PC-9 (cell line): ENCODE measurements at regions not wholly inside any gene's neighbourhood (a gene's known extent, or its start where the extent isn't known, plus 50 kb on each side); places are given as distances from the start of the nearest gene placed in this dataset.

Experiments
- BruUV-seq: library from RNA; stranded (reverse); fragments of 400-500 nt; replicated peaks from 2 replicates; lab custom pipeline; 2021; lab: Mats Ljungman, UMichigan
- CTCF ChIA-PET: fragments of 300-600 bp; sonication (Branson Sonifier 250); formaldehyde crosslinking; loops from one replicate; lab custom pipeline; 2022; ENCODE audit warnings: antibody characterized with exemption; lab: Charles Lee
- POLR2A ChIA-PET: fragments of 300-600 bp; sonication (Branson Sonifier 250); formaldehyde crosslinking; loops from one replicate; lab custom pipeline; 2022; ENCODE audit warnings: antibody characterized with exemption; ENCODE audit not compliant: unreplicated experiment; lab: Charles Lee
- DNase-seq, 2 experiments: peaks; one replicate each; pipeline versions ENCODE4 v3.0.0 to v3.0.0-alpha.2; 2015 to 2022; ENCODE audit warnings: mixed read lengths in 1 of 2
- H2AFZ ChIP-seq: fragments of 200-600 bp; sonication (generic); 2 replicates; pipeline ENCODE4 v1.8.1; 2017; ENCODE audit warnings: antibody characterized with exemption
- H3F3A ChIP-seq: fragments of 200-600 bp; sonication (generic); 2 replicates; pipeline ENCODE4 v1.8.1; 2017; ENCODE audit warnings: antibody characterized with exemption, mild to moderate bottlenecking, low read depth; ENCODE audit not compliant: insufficient read depth
- H3K27ac ChIP-seq: fragments of 200-600 bp; sonication (generic); 2 replicates; pipeline ENCODE4 v1.6.1; 2016; ENCODE audit warnings: mixed run types
- H3K27me3 ChIP-seq: fragments of 200-600 bp; sonication (generic); 2 replicates; pipeline ENCODE4 v1.6.1; 2016; ENCODE audit warnings: low read depth, mixed run types; ENCODE audit not compliant: insufficient read depth
- H3K36me3 ChIP-seq: fragments of 200-600 bp; sonication (generic); 2 replicates; pipeline ENCODE4 v1.6.1; 2016; ENCODE audit warnings: low read depth, mixed run types
- H3K4me1 ChIP-seq: fragments of 200-600 bp; sonication (generic); replicated peaks from 2 replicates; pipeline ENCODE4 v1.6.1; 2016; ENCODE audit warnings: mixed run types; ENCODE audit not compliant: insufficient read depth
- H3K4me2 ChIP-seq: fragments of 200-600 bp; sonication (generic); 2 replicates; pipeline ENCODE4 v1.6.1; 2017; ENCODE audit warnings: mixed run types
- H3K4me3 ChIP-seq: fragments of 200-600 bp; sonication (generic); 2 replicates; pipeline ENCODE4 v1.6.1; 2016; ENCODE audit warnings: mixed run types
- H3K79me2 ChIP-seq: fragments of 200-600 bp; sonication (generic); 2 replicates; pipeline ENCODE4 v1.6.1; 2017; ENCODE audit warnings: low read depth, mixed run types
- H3K9me2 ChIP-seq: fragments of 200-600 bp; sonication (generic); 2 replicates; pipeline ENCODE4 v1.8.1; 2017; ENCODE audit warnings: mild to moderate bottlenecking; ENCODE audit not compliant: insufficient read depth
- H3K9me3 ChIP-seq: fragments of 200-600 bp; sonication (generic); 2 replicates; pipeline ENCODE4 v1.8.1; 2016; ENCODE audit warnings: low read depth; ENCODE audit not compliant: insufficient read depth
- H4K20me1 ChIP-seq: fragments of 200-600 bp; sonication (generic); 2 replicates; pipeline ENCODE4 v1.8.1; 2017; ENCODE audit not compliant: insufficient read depth
- CTCF ChIP-seq: fragments of 200-600 bp; sonication (generic); conservative IDR thresholded peaks from 2 replicates; pipeline ENCODE4 v1.6.1; 2017; ENCODE audit warnings: mixed run types, antibody characterized with exemption, mild to moderate bottlenecking, moderate library complexity
- EZH2 ChIP-seq: fragments of 200-600 bp; sonication (generic); IDR thresholded peaks from 2 replicates; pipeline ENCODE4 v1.8.0; 2017; ENCODE audit warnings: antibody characterized with exemption, low read depth
- intact Hi-C: fragments of 100-400 bp; cut with micrococcal nuclease; formaldehyde crosslinking; loops from one replicate; pipeline ENCODE4 v1.10.0; 2022; ENCODE audit not compliant: unreplicated experiment

- BruUV-seq = no TSS peak
Observed at GRCh38 chr11:116234989-116235568, 537.7 kb downstream of the BUD13 start.

GRCh38 chr11:116233561-116233960, 539.2 kb downstream of the BUD13 start:
- CTCF ChIA-PET = no interaction called here
- H3K36me3 ChIP-seq = no peaks in the 10 kb centered on the region
- no peaks in the 10 kb centered on the region for H3K9me3 ChIP-seq
- TF ChIP-seq EZH2 (no peak), CTCF (no peak)
- no peak overlapping the region for H3K27ac ChIP-seq
- no peaks in the 10 kb centered on the region for H3K79me2 ChIP-seq
- no TSS peak for BruUV-seq
- H2AFZ ChIP-seq = no peak overlapping the region
- no peak overlapping the region for H3K4me3 ChIP-seq
- no peaks in the 10 kb centered on the region for H3F3A ChIP-seq
- POLR2A ChIA-PET = no interaction called here
- peaks cover 37% of the 10 kb centered on the region for H3K27me3 ChIP-seq
- no peaks in the 10 kb centered on the region for H3K9me2 ChIP-seq
- no peaks in the 10 kb centered on the region for H3K4me1 ChIP-seq
- no peak overlapping the region for H3K4me2 ChIP-seq
- intact Hi-C loops = no loop called here
- no peaks in the 10 kb centered on the region for H4K20me1 ChIP-seq
- DNase-seq = no peak

More at GRCh38 chr11:116234989-116235568, 537.7 kb downstream of the BUD13 start:
- H3K4me3 ChIP-seq = no peak overlapping the region
- H3K4me1 ChIP-seq = no peaks in the 10 kb centered on the region
- no peaks in the 10 kb centered on the region for H3K36me3 ChIP-seq
- H4K20me1 ChIP-seq = no peaks in the 10 kb centered on the region
- no peak overlapping the region for H3K4me2 ChIP-seq
- intact Hi-C loops = no loop called here
- H3K27ac ChIP-seq = no peak overlapping the region
- CTCF ChIA-PET = interaction anchor here (0.7 kb wide), 1 partner anchor 61 kb away, joined by 5 read pairs; no protein-coding TSS in a partner anchor
- no peaks in the 10 kb centered on the region for H3K9me2 ChIP-seq
- H3K9me3 ChIP-seq = no peaks in the 10 kb centered on the region
- DNase-seq = no peak
- no peak overlapping the region for H2AFZ ChIP-seq
- H3F3A ChIP-seq = no peaks in the 10 kb centered on the region
- POLR2A ChIA-PET = no interaction called here
- H3K27me3 ChIP-seq = peaks cover 24% of the 10 kb centered on the region; the same call in 1 of the 2 replicates
- no peak for TF ChIP-seq CTCF
- TF ChIP-seq EZH2 = no peak
- H3K79me2 ChIP-seq = no peaks in the 10 kb centered on the region

- intact Hi-C loops = no loop called here
- no peak overlapping the region for H2AFZ ChIP-seq
- no peaks in the 10 kb centered on the region for H3K36me3 ChIP-seq
- H3K9me3 ChIP-seq = no peaks in the 10 kb centered on the region
- no peak overlapping the region for H3K4me2 ChIP-seq
- H3F3A ChIP-seq = no peaks in the 10 kb centered on the region
- CTCF ChIA-PET = no interaction called here
- no peaks in the 10 kb centered on the region for H3K9me2 ChIP-seq
- H4K20me1 ChIP-seq = no peaks in the 10 kb centered on the region
- H3K79me2 ChIP-seq = no peaks in the 10 kb centered on the region
- no peak for TF ChIP-seq CTCF
- DNase-seq = no peak
- no peak overlapping the region for H3K27ac ChIP-seq
- peaks cover 49% of the 10 kb centered on the region for H3K27me3 ChIP-seq
- POLR2A ChIA-PET = no interaction called here
- BruUV-seq = no TSS peak
- H3K4me3 ChIP-seq = no peak overlapping the region
- H3K4me1 ChIP-seq = no peaks in the 10 kb centered on the region
Observed at GRCh38 chr11:116232364-116232828, 540.4 kb downstream of the BUD13 start.
